ENCODE measurements at regions not wholly inside any gene's neighbourhood (a gene's known extent, or its start where the extent isn't known, plus 50 kb on each side); places are given as distances from the start of the nearest gene placed in this dataset.

DNA sequence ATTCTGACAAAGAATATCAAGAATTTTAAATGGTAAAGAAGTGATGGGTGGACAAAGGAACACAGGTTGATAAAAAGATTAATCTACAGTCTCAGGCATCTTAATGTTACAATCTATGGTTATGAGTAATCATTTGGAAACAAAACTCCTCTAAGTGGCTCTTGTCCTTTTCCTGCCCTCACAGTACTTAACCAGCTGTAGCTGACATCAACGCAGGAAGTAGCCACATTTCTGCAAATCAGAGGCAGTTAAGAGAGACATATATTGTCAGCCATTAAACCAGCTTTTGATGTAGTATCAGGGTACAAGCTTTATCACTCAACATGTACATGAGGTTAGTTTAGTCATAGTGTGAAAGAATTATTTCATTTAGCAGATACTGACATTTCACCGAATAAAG, 244.6 kb downstream of the NR4A2 start:
- DNase-seq: no peak
- H3T11ph ChIP-seq (ENCODE audit: low read length): no peak overlapping the region
- no peak overlapping the region for H2BK120ac ChIP-seq (ENCODE audit: low read depth, low read length, poor library complexity, severe bottlenecking)
- H4K5ac ChIP-seq (ENCODE audit: insufficient read length, low read depth, low read length): no peak overlapping the region
- H2BK5ac ChIP-seq (ENCODE audit: insufficient read length, low read length): no peak overlapping the region
- H4K8ac ChIP-seq (replicated peaks; ENCODE audit: insufficient read length, low read depth, low read length): no peak overlapping the region
- no peaks in the 10 kb centered on the region for H3K27me3 Mint-ChIP-seq (ENCODE audit: low read depth)
- H3K27ac ChIP-seq (ENCODE audit: insufficient read length, low read depth, low read length): no peak overlapping the region
- H3K9ac ChIP-seq (ENCODE audit: extremely low read depth, insufficient read length, low read length): no peak overlapping the region
- no peak overlapping the region for H2AK5ac ChIP-seq (ENCODE audit: insufficient read length, low read length)
- WGBS (ENCODE audit: extremely low coverage, insufficient read length, low lambda C conversion rate): no CpG with 5 or more reads among the region's 2 CpGs
- H3K4me2 ChIP-seq (ENCODE audit: insufficient read depth, insufficient read length, low read length): no peak overlapping the region
- TF ChIP-seq, protein P1, sequence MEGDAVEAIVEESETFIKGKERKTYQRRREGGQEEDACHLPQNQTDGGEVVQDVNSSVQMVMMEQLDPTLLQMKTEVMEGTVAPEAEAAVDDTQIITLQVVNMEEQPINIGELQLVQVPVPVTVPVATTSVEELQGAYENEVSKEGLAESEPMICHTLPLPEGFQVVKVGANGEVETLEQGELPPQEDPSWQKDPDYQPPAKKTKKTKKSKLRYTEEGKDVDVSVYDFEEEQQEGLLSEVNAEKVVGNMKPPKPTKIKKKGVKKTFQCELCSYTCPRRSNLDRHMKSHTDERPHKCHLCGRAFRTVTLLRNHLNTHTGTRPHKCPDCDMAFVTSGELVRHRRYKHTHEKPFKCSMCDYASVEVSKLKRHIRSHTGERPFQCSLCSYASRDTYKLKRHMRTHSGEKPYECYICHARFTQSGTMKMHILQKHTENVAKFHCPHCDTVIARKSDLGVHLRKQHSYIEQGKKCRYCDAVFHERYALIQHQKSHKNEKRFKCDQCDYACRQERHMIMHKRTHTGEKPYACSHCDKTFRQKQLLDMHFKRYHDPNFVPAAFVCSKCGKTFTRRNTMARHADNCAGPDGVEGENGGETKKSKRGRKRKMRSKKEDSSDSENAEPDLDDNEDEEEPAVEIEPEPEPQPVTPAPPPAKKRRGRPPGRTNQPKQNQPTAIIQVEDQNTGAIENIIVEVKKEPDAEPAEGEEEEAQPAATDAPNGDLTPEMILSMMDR (conservative IDR thresholded peaks at IDR 0.05): no peak
- H4K91ac ChIP-seq (ENCODE audit: insufficient read length, low read depth, low read length): no peak overlapping the region
- no peak overlapping the region for H3K23ac ChIP-seq (ENCODE audit: insufficient read length, low read depth, low read length)
- H3K4me1 ChIP-seq (ENCODE audit: insufficient read depth, low read length): no peaks in the 10 kb centered on the region
- no peak overlapping the region for H3K18ac ChIP-seq (ENCODE audit: insufficient read length, low read depth, low read length)
- H3K27me3 ChIP-seq (ENCODE audit: insufficient read depth, low read length): no peaks in the 10 kb centered on the region
- H3K9me3 ChIP-seq (ENCODE audit: control insufficient read depth, low read depth, low read length): no peaks in the 10 kb centered on the region
- no peak overlapping the region for H3K4ac ChIP-seq (ENCODE audit: low read depth, low read length)
- H3K27ac Mint-ChIP-seq: no peak overlapping the region
- H2BK20ac ChIP-seq (ENCODE audit: low read depth, low read length, poor library complexity, severe bottlenecking): no peak overlapping the region
- H3K79me2 ChIP-seq (ENCODE audit: insufficient read depth, low read length): no peaks in the 10 kb centered on the region
- no peaks in the 10 kb centered on the region for H3K23me2 ChIP-seq (ENCODE audit: insufficient read length, low read depth, low read length, poor library complexity, severe bottlenecking)
- H3K9me3 Mint-ChIP-seq: peaks cover 10 to 16% of the 10 kb centered on the region in 2 experiments; a peak in 4 of 5 replicates
- H3K4me1 Mint-ChIP-seq: 0 out of 4 replicates have a peak, but pooled peaks cover 0 to 6% of the 10 kb centered on the region in 2 experiments
- H3K79me1 ChIP-seq (ENCODE audit: insufficient read depth, low read depth, low read length, poor library complexity, severe bottlenecking): no peaks in the 10 kb centered on the region
- no peak overlapping the region for H2BK12ac ChIP-seq (ENCODE audit: insufficient read length, low read depth, low read length)
- no peak overlapping the region for H2AFZ ChIP-seq (ENCODE audit: low read length)
- H3K4me3 Mint-ChIP-seq: no peak overlapping the region
- H4K20me1 ChIP-seq (ENCODE audit: control insufficient read depth, insufficient read depth, insufficient read length): no peaks in the 10 kb centered on the region
- H2BK15ac ChIP-seq (ENCODE audit: low read depth, low read length): no peak overlapping the region
- peaks cover 0 to 21% (median 19%) of the 10 kb centered on the region in 3 experiments; a peak in 5 of 7 replicates for H3K36me3 Mint-ChIP-seq (ENCODE audit: insufficient read depth in 1 of 3, low read depth in 3 of 3)
- no peak overlapping the region for H3K56ac ChIP-seq (ENCODE audit: insufficient read length, low read depth, low read length)
- no peak overlapping the region for H3K14ac ChIP-seq (ENCODE audit: insufficient read depth, low read length)

Measured in H9 (cell line).